ENCODE measurements at regions not wholly inside any gene's neighbourhood (a gene's known extent, or its start where the extent isn't known, plus 50 kb on each side); places are given as distances from the start of the nearest gene placed in this dataset.
A peak's percentile ranks its signal among the peaks of the same experiment; 100 is the strongest.
"Not testable (repeated sequence)": the region's sequence is repeated elsewhere in the genome, so short reads cannot be mapped to it uniquely, and the experiment has no call there.

DNA sequence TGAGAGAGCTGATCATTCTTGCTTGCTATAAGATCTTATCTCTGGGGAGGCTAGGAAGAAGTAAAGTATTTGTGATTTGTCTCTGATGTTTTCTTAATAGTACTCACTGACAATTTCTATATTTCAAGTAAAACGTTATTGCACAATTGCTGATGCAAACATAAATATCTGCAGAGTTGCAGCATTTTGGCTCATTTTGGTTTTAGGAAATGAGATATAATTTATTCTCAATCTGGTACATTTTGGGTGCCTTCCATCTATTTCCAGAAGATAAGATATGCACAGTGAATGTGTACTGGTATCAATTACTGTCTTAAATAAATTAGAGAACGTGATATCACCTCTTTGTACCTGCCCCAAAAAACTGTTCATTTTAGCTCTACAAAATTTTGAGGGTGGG lies 1431.5 kb downstream of the BRINP3 start:
- no peak overlapping the region for H3K4me3 ChIP-seq (ENCODE audit: low read length)
- no peaks in the 10 kb centered on the region for H3K27me3 ChIP-seq (ENCODE audit: insufficient read depth, low read length)
- no peaks in the 10 kb centered on the region for H3K4me1 ChIP-seq (ENCODE audit: insufficient read depth, low read length)
- no peaks in the 10 kb centered on the region for H3K9me3 ChIP-seq (ENCODE audit: low read length)
- no peaks in the 10 kb centered on the region for H3K36me3 ChIP-seq (ENCODE audit: insufficient read depth, low read length)
- no peak overlapping the region for H2AFZ ChIP-seq (ENCODE audit: low read depth, low read length)

DNA sequence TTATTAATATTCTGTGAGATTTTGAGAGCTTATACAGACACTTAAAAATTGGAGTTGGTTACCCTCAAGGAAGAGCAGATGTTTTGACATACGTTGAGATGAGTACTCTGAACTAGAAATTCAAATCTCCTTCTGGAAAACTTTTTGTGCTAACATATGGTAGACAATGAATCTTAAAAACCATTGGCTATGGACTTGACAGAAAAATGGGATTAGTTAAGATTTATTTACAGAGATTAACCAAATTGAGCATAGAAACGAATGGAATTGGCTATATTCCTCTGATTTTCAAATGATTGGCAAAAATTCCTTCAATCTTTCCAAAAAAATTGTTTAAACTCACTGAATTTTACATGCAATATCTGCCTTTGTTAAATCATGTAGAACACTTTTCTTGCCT lies 1392.9 kb downstream of the BRINP3 start:
- H3K4me1 ChIP-seq (ENCODE audit: insufficient read depth, low read length) = no peaks in the 10 kb centered on the region
- no peaks in the 10 kb centered on the region for H3K36me3 ChIP-seq (ENCODE audit: insufficient read depth, low read length)
- no peaks in the 10 kb centered on the region for H3K9me3 ChIP-seq (ENCODE audit: low read length)
- H3K4me3 ChIP-seq (ENCODE audit: low read length) = no peak overlapping the region
- H3K27me3 ChIP-seq (ENCODE audit: insufficient read depth, low read length) = no peaks in the 10 kb centered on the region
- no peak overlapping the region for H2AFZ ChIP-seq (ENCODE audit: low read depth, low read length)

DNA sequence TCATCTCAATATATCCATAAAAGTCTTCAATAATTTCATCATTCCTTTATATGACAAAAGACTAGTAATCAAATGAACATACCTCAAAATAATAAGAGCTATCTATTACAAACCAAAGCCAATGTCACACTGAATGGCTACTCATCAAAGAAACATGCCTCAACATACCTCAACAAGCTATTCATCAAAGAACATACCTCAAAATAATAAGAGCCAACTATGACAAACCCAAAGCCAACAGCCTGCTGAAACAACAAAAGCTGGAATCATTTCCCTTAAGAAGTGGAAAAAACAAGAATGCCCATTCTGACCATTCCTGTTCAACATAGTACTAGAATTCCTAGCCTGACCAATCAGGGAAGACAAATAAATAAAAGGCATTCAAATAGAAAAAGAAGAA lies 1373.7 kb downstream of the BRINP3 start:
- no peaks in the 10 kb centered on the region for H3K27me3 ChIP-seq (ENCODE audit: insufficient read depth, low read length)
- no peak overlapping the region for H2AFZ ChIP-seq (ENCODE audit: low read depth, low read length)
- no peaks in the 10 kb centered on the region for H3K36me3 ChIP-seq (ENCODE audit: insufficient read depth, low read length)
- no peaks in the 10 kb centered on the region for H3K4me1 ChIP-seq (ENCODE audit: insufficient read depth, low read length)
- H3K9me3 ChIP-seq (ENCODE audit: low read length) = no peaks in the 10 kb centered on the region
- H3K4me3 ChIP-seq (ENCODE audit: low read length) = no peak overlapping the region

DNA sequence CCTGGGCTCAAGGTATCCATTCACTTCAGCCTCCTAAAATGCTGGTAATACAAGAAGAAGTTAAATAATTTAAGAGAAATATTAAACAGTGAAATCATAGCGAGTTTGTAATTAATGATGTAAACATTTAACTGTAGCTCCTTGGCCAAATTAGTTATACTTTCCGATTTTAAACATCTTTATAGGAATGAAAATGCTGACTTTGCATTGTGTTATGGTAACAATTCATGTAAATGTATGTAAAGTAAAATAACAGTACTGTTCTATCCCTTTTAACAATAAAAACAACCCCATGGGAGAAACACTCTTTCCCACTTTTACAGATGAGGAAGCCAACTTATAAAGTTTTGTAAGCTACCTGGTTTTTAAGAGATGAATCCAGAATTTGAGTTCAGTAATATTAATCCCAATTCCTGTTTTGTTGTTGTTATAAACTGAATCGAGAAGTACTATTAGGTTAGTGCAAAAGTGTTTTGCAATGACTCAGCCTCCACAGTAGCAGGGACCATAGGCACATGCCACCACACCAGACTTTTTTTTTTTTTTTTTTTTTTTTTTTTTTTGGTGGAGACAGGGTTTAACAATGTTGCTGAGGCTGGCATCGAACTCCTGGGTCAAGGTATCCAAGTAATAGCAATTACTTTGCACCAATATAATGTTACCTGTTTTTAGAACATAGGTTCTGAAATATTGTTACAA lies 1360.4 kb downstream of the BRINP3 start:
- H3K36me3 ChIP-seq (ENCODE audit: insufficient read depth, low read length) = no peaks in the 10 kb centered on the region
- no peak overlapping the region for H3K4me3 ChIP-seq (ENCODE audit: low read length)
- H3K27me3 ChIP-seq (ENCODE audit: insufficient read depth, low read length) = no peaks in the 10 kb centered on the region
- no peaks in the 10 kb centered on the region for H3K9me3 ChIP-seq (ENCODE audit: low read length)
- H3K4me1 ChIP-seq (ENCODE audit: insufficient read depth, low read length) = no peaks in the 10 kb centered on the region
- no peak overlapping the region for H2AFZ ChIP-seq (ENCODE audit: low read depth, low read length)

DNA sequence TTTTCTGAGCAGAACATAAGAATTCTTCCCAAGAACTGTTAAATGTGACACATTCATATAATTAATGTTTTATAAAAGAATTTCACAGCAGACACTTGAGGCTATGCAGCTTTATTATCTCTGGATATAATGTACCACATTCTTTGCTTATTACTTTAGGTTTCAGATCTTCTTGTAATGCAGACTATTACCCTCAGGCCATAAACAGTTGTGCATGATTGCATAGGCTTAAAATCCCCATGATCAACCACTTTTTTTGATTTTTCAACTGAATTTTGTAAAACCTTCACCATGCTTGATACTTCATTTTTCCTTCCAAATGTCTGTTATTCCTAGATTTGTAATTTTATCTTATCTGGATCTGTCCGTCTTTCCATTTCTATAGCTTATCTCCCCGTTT lies 1355.7 kb downstream of the BRINP3 start:
- no peaks in the 10 kb centered on the region for H3K4me1 ChIP-seq (ENCODE audit: insufficient read depth, low read length)
- H3K27me3 ChIP-seq (ENCODE audit: insufficient read depth, low read length) = no peaks in the 10 kb centered on the region
- H3K36me3 ChIP-seq (ENCODE audit: insufficient read depth, low read length) = no peaks in the 10 kb centered on the region
- H3K9me3 ChIP-seq (ENCODE audit: low read length) = no peaks in the 10 kb centered on the region
- no peak overlapping the region for H3K4me3 ChIP-seq (ENCODE audit: low read length)
- H2AFZ ChIP-seq (ENCODE audit: low read depth, low read length) = no peak overlapping the region

DNA sequence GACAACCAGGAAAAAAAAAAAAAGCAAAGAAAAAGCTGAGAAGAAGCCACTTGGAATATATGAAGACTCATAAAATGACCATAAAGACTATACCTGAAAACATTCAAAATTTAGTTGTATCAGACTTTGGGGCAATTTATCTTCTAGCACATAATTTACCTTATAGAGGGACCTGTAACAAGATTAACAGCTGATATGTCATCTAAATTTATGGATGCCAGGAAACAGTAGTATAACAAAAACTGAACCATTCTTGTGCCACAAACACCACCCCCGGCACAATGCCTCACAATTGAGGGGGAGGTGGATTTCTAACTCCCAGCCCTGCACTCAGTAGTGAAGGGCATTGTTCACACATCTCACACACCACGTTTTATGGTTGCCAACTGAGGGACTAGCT lies 1352.0 kb downstream of the BRINP3 start:
- Histone ChIP-seq H3K4me3 (ENCODE audit: low read length) (no peak overlapping the region), H2AFZ (ENCODE audit: low read depth, low read length) (no peak overlapping the region), H3K27me3 (ENCODE audit: insufficient read depth, low read length) (no peaks in the 10 kb centered on the region), H3K9me3 (ENCODE audit: low read length) (no peaks in the 10 kb centered on the region), H3K4me1 (ENCODE audit: insufficient read depth, low read length) (no peaks in the 10 kb centered on the region), H3K36me3 (ENCODE audit: insufficient read depth, low read length) (no peaks in the 10 kb centered on the region)

DNA sequence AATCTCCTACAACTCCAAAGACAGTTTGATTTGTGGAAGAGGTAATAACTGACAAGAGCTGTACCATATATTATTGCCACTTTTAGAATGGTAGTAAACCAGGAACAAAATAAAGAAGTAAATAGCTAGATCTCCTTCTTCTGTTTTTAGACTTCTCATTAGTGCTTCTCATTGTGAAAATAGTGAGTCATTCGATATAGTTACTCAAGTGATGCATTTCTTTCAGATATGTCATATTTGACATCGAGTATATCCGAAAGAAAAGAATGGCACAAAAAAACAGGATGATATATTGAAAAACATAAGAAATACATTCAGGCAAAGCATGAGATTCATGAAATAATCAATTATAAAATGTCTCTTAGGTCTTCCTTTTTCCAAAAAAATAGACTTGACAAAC lies 1346.1 kb downstream of the BRINP3 start:
- no peaks in the 10 kb centered on the region for H3K9me3 ChIP-seq (ENCODE audit: low read length)
- H3K27me3 ChIP-seq (ENCODE audit: insufficient read depth, low read length) = no peaks in the 10 kb centered on the region

DNA sequence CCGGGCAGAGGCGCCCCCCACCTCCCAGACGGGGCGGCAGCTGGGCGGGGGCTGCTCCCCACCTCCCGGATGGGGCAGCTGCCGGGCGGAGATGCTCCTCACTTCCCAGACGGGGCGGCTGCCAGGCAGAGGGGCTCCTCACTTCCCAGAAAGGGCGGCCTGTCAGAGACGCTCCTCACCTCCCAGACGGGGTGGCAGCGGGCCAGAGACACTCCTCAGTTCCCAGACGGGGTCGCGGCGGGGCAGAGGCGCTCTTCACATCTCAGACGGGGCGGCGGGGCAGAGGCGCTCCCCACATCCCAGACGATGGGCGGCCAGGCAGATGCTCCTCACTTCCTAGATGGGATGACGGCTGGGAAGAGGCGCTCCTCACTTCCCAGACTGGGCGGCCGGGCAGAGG lies 1337.9 kb downstream of the BRINP3 start:
- not testable (repeated sequence) for H2AFZ ChIP-seq (ENCODE audit: low read depth, low read length); H3K4me1 ChIP-seq (ENCODE audit: insufficient read depth, low read length); H3K9me3 ChIP-seq (ENCODE audit: low read length); H3K4me3 ChIP-seq (ENCODE audit: low read length); H3K36me3 ChIP-seq (ENCODE audit: insufficient read depth, low read length); H3K27me3 ChIP-seq (ENCODE audit: insufficient read depth, low read length)

More for the DNA sequence above, 1346.1 kb downstream of the BRINP3 start:
- Histone ChIP-seq H3K4me1 (ENCODE audit: insufficient read depth, low read length) (no peaks in the 10 kb centered on the region), H3K36me3 (ENCODE audit: insufficient read depth, low read length) (no peaks in the 10 kb centered on the region), H2AFZ (ENCODE audit: low read depth, low read length) (no peak overlapping the region), H3K4me3 (ENCODE audit: low read length) (no peak overlapping the region)

DNA sequence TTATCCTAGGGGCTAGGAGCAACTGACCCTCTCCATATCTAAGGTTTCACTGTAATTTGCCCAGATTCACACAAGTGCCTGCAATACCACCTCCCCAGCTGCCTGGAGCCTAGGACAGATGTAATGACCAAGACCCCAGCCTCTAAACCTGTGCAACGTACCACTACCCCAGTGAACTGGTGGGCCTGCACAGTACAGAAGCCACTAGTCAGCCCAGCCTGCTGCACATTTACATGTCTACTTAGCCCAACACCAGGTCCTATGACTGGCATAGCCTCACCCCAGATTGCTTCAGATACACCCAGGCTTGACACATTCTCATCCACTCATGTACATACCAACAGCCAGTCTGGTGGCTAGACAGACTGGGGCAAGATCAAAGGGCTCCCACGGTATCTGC lies 1336.6 kb downstream of the BRINP3 start:
- Histone ChIP-seq H3K36me3 (ENCODE audit: insufficient read depth, low read length) (no peaks in the 10 kb centered on the region), H2AFZ (ENCODE audit: low read depth, low read length) (no peak overlapping the region), H3K9me3 (ENCODE audit: low read length) (peaks cover 2% of the 10 kb centered on the region), H3K27me3 (ENCODE audit: insufficient read depth, low read length) (no peaks in the 10 kb centered on the region), H3K4me1 (ENCODE audit: insufficient read depth, low read length) (no peaks in the 10 kb centered on the region), H3K4me3 (ENCODE audit: low read length) (no peak overlapping the region)

DNA sequence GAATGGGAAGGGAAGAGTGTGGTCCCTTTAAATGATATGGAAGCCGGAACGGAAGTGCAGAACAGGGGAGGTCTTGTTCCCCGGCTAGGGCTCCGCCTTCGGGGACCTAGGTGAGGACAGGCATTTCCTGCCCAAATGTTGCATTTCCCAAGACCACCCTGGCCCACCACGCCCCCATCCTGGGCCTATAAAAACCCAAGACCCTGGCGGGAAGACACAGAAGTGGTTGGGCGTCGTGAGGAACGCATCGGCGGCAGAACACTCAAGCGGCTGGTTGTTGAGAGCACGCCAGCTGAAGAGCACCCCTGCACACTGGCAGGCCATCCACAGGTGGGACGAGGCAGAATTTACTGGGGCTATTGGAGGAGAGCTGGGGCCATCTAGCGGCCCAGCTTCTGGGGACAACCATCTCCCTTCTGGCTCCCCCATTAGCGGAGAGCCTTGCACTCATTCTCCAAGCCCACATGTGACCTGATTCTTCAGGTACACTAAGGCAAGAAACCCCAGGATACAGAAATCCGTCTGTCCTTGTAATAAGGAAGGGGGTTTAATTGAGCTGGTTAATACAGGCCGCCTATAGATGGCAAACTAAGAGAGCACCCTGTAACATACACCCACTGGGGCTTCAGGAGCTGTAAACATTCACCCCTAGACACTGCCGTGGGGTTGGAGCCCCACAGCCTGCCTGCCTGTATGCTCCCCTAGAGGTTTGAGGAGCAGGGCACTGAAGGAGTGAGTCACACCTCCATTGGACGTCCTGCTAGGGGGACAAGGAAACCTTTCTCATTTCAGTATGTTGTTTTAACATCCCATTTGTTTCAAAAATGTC lies 1327.9 kb downstream of the BRINP3 start:
- Histone ChIP-seq H3K4me3 (ENCODE audit: low read length) (no peak overlapping the region), H2AFZ (ENCODE audit: low read depth, low read length) (no peak overlapping the region), H3K9me3 (ENCODE audit: low read length) (no peaks in the 10 kb centered on the region), H3K4me1 (ENCODE audit: insufficient read depth, low read length) (no peaks in the 10 kb centered on the region), H3K27me3 (ENCODE audit: insufficient read depth, low read length) (no peaks in the 10 kb centered on the region), H3K36me3 (ENCODE audit: insufficient read depth, low read length) (no peaks in the 10 kb centered on the region)

DNA sequence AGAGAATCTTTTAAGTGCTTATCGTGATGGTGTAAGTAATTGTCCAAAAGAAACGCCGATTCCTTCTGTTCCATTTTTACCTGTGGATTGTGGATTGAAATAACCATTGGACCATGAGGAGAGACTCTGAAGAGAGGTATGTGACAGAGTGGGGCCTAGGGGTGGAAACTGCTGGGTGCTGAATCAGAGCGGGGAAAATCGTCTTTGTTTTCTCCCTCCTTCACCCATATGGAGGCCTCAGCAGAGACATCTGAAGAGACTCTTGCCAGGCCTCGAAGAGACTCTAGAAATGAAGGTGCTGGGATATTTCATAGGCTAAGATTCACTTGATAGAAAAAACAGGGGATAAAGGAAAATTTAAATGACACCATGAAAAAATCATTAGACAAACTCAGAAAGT lies 1327.0 kb downstream of the BRINP3 start:
- Histone ChIP-seq H3K36me3 (ENCODE audit: insufficient read depth, low read length) (no peaks in the 10 kb centered on the region), H2AFZ (ENCODE audit: low read depth, low read length) (no peak overlapping the region), H3K4me3 (ENCODE audit: low read length) (no peak overlapping the region), H3K9me3 (ENCODE audit: low read length) (no peaks in the 10 kb centered on the region), H3K4me1 (ENCODE audit: insufficient read depth, low read length) (no peaks in the 10 kb centered on the region), H3K27me3 (ENCODE audit: insufficient read depth, low read length) (no peaks in the 10 kb centered on the region)

DNA sequence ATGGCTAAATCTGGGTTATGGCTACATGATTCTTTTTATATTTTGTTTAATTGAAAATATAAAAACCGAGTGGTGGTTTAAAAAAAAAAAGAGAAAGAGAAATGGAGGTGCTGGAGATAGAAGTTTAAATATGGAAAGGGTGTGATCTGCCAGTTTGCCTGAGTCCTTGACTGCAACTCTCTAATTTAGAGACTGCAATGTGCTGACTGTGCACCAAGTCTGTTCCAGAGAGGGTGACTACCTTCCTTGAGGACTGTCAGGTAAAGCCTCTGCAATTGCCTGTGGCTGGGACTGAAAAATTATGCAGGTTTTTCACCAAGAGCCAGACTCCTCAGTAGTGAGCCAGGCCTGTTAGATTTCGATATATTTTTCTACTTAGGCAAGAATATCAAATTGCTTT lies 1326.3 kb downstream of the BRINP3 start:
- Histone ChIP-seq H3K27me3 (ENCODE audit: insufficient read depth, low read length) (no peaks in the 10 kb centered on the region), H3K9me3 (ENCODE audit: low read length) (no peaks in the 10 kb centered on the region), H3K4me3 (ENCODE audit: low read length) (no peak overlapping the region), H3K36me3 (ENCODE audit: insufficient read depth, low read length) (no peaks in the 10 kb centered on the region), H3K4me1 (ENCODE audit: insufficient read depth, low read length) (no peaks in the 10 kb centered on the region), H2AFZ (ENCODE audit: low read depth, low read length) (no peak overlapping the region)

DNA sequence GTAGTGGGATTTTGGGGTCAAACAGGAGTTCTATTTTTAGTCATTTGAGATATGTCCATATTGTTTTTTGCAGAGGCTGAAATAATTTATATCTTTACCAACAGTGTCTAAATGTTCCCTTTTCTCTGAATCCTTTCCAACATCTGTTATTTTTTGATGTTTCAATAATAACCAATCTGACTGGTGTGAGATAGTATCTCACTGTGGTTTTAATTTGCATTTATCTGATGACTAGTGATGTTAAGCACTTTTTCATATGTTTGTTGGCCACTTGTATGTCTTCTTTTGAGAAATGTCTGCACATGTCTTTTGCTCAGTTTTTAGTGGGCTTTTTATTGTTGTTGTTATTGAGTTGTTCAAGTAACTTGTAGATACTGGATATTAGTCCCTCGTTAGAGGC lies 1325.0 kb downstream of the BRINP3 start:
- peak overlapping the region; percentile 16 for H2AFZ ChIP-seq (ENCODE audit: low read depth, low read length)
- no peak overlapping the region for H3K4me3 ChIP-seq (ENCODE audit: low read length)
- no peaks in the 10 kb centered on the region for H3K4me1 ChIP-seq (ENCODE audit: insufficient read depth, low read length)
- no peaks in the 10 kb centered on the region for H3K9me3 ChIP-seq (ENCODE audit: low read length)
- H3K36me3 ChIP-seq (ENCODE audit: insufficient read depth, low read length) = no peaks in the 10 kb centered on the region
- no peaks in the 10 kb centered on the region for H3K27me3 ChIP-seq (ENCODE audit: insufficient read depth, low read length)

All from neuron (in vitro differentiated cells).